Nephron (organoid): ENCODE measurements at regions not wholly inside any gene's neighbourhood (a gene's known extent, or its start where the extent isn't known, plus 50 kb on each side); places are given as distances from the start of the nearest gene placed in this dataset.

Experiments
- H3K27ac Mint-ChIP-seq, 3 experiments: 2 replicates each; pipeline ENCODE4 v1.8.0; 2020; ENCODE audit warnings: mixed read lengths in 3 of 3, mild to moderate bottlenecking in 2 of 3, moderate library complexity in 1 of 3
- H3K27me3 Mint-ChIP-seq: 2 replicates; pipeline ENCODE4 v1.8.0; 2021; ENCODE audit warnings: low read depth, mild to moderate bottlenecking, moderate library complexity, mixed read lengths
- H3K36me3 Mint-ChIP-seq: 2 replicates; pipeline ENCODE4 v1.8.0; 2020; ENCODE audit warnings: low read depth, mixed read lengths
- H3K4me1 Mint-ChIP-seq: 2 replicates; pipeline ENCODE4 v1.8.0; 2020; ENCODE audit warnings: mixed read lengths
- H3K4me3 Mint-ChIP-seq, 3 experiments: 2 replicates each; pipeline ENCODE4 v1.8.0; 2020; ENCODE audit warnings: mild to moderate bottlenecking in 3 of 3, mixed read lengths in 3 of 3, moderate library complexity in 2 of 3
- H3K9me3 Mint-ChIP-seq: 2 replicates; pipeline ENCODE4 v1.8.0; 2020; ENCODE audit warnings: mixed read lengths
- CTCF ChIP-seq, 3 experiments: fragments of 200-600 bp; sonication (generic); IDR thresholded peaks; one replicate each; pipeline ENCODE4 v1.5.0; 2021; ENCODE audit warnings: antibody characterized with exemption in 3 of 3; ENCODE audit not compliant: unreplicated experiment in 3 of 3

- Mint-ChIP-seq H3K9me3 (peaks cover 9% of the 10 kb centered on the region), H3K27ac (no peak overlapping the region), H3K4me3 (no peak overlapping the region)
Measured at GRCh38 chr2:16210841-16211240, 270.5 kb downstream of the MYCN start.

GRCh38 chr2:16209799-16210198 lies 269.4 kb downstream of the MYCN start:
- Mint-ChIP-seq H3K4me1 (peaks cover 24% of the 10 kb centered on the region), H3K27me3 (peaks cover 6% of the 10 kb centered on the region), H3K27ac (no peak overlapping the region), H3K9me3 (peaks cover 9% of the 10 kb centered on the region), H3K36me3 (peaks cover 5% of the 10 kb centered on the region), H3K4me3 (no peak overlapping the region)
- TF ChIP-seq CTCF (IDR thresholded peaks at IDR 0.05; ENCODE audit: unreplicated experiment in 3 of 3), result no peak

More at GRCh38 chr2:16210841-16211240, 270.5 kb downstream of the MYCN start:
- Mint-ChIP-seq H3K36me3 (peaks cover 5% of the 10 kb centered on the region), H3K27me3 (peaks cover 4% of the 10 kb centered on the region), H3K4me1 (peaks cover 19% of the 10 kb centered on the region)
- no peak for TF ChIP-seq CTCF (IDR thresholded peaks at IDR 0.05; ENCODE audit: unreplicated experiment in 3 of 3)

- H3K36me3 Mint-ChIP-seq, result peaks cover 5% of the 10 kb centered on the region
- H3K27me3 Mint-ChIP-seq, result peaks cover 10% of the 10 kb centered on the region
- TF ChIP-seq CTCF (IDR thresholded peaks at IDR 0.05; ENCODE audit: unreplicated experiment in 3 of 3), result no peak
- H3K9me3 Mint-ChIP-seq, result peaks cover 9% of the 10 kb centered on the region
- peaks cover 33% of the 10 kb centered on the region for H3K4me1 Mint-ChIP-seq
- H3K4me3 Mint-ChIP-seq, result no peak overlapping the region
- no peak overlapping the region for H3K27ac Mint-ChIP-seq
Measured at GRCh38 chr2:16208921-16209320, 268.6 kb downstream of the MYCN start.

- no peak overlapping the region for H3K27ac Mint-ChIP-seq
- peaks cover 5% of the 10 kb centered on the region for H3K36me3 Mint-ChIP-seq
- H3K4me1 Mint-ChIP-seq, result peaks cover 38% of the 10 kb centered on the region
- peaks cover 10% of the 10 kb centered on the region for H3K27me3 Mint-ChIP-seq
- no peak overlapping the region for H3K4me3 Mint-ChIP-seq
- H3K9me3 Mint-ChIP-seq, result peaks cover 9% of the 10 kb centered on the region
- no peak for TF ChIP-seq CTCF (IDR thresholded peaks at IDR 0.05; ENCODE audit: unreplicated experiment in 3 of 3)
Measured at GRCh38 chr2:16208241-16208797, 268.0 kb downstream of the MYCN start.

- H3K4me1 Mint-ChIP-seq, result peaks cover 40% of the 10 kb centered on the region
- TF ChIP-seq CTCF (IDR thresholded peaks at IDR 0.05; ENCODE audit: unreplicated experiment in 3 of 3), result no peak
- peaks cover 5% of the 10 kb centered on the region for H3K36me3 Mint-ChIP-seq
- H3K9me3 Mint-ChIP-seq, result peaks cover 9% of the 10 kb centered on the region
- H3K27ac Mint-ChIP-seq, result no peak overlapping the region
- no peak overlapping the region for H3K4me3 Mint-ChIP-seq
- H3K27me3 Mint-ChIP-seq, result peaks cover 10% of the 10 kb centered on the region
Measured at GRCh38 chr2:16207611-16208010, 267.3 kb downstream of the MYCN start.

- Mint-ChIP-seq H3K9me3 (peaks cover 9% of the 10 kb centered on the region), H3K4me1 (peaks cover 40% of the 10 kb centered on the region), H3K27me3 (peaks cover 10% of the 10 kb centered on the region), H3K4me3 (no peak overlapping the region), H3K27ac (no peak overlapping the region), H3K36me3 (peaks cover 5% of the 10 kb centered on the region)
- TF ChIP-seq CTCF (IDR thresholded peaks at IDR 0.05; ENCODE audit: unreplicated experiment in 3 of 3), result no peak
Measured at GRCh38 chr2:16207151-16207550, 266.8 kb downstream of the MYCN start.
